ENCODE measurements at regions not wholly inside any gene's neighbourhood (a gene's known extent, or its start where the extent isn't known, plus 50 kb on each side); places are given as distances from the start of the nearest gene placed in this dataset.

DNA sequence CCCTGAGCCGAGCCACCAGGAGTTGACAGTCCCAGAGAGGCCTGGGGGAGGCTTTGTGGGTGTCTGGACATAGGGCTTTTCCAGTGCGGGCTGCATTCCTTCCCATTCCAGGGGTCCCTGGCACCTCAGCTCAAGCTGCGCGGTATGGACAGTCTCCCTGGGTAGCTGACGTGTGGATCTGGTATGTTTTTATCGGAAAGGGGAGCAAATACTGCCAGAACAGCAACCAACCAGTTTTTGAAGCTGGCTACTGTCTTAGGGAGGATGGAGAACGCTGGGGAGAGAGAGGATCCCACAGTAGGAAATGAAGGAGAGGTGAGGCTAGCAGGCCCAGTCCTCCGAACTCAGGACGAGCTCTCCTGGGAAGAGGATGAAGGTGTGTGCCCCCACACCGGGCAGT is 103.8 kb upstream of the APCDD1 start:
- BruUV-seq (replicated peaks): no TSS peak
- ATAC-seq: no peak
- ChIA-PET CTCF (no interaction called here), POLR2A (no interaction called here), RAD21 (ENCODE audit: low non-redundant PET in 1 of 2, low total read pairs in 2 of 2, uncharacterized antibody in 2 of 2, unreplicated experiment in 2 of 2) (no interaction called here)
- Histone ChIP-seq H3K36me3 (ENCODE audit: control insufficient read depth in 1 of 2, insufficient read depth in 2 of 2, low read length in 2 of 2) (no peaks in the 10 kb centered on the region), H3K27ac (ENCODE audit: low read depth, low read length) (no peak overlapping the region), H3K4me1 (ENCODE audit: control insufficient read depth in 1 of 2, insufficient read depth in 2 of 2, low read length in 2 of 2) (no peaks in the 10 kb centered on the region), H3K9ac (ENCODE audit: low read length) (no peak overlapping the region), H3K9me2 (ENCODE audit: insufficient read depth) (no peaks in the 10 kb centered on the region), H4K20me1 (ENCODE audit: insufficient read depth) (no peaks in the 10 kb centered on the region), H3K4me3 (replicated peaks in 1 of 2; ENCODE audit: low read depth in 1 of 2, low read length in 2 of 2) (no peak overlapping the region), H3K79me2 (ENCODE audit: insufficient read depth, low read length) (no peaks in the 10 kb centered on the region), H3K9me3 (ENCODE audit: control insufficient read depth in 1 of 2, insufficient read depth in 1 of 2, low read depth in 1 of 2, low read length in 2 of 2) (no peaks in the 10 kb centered on the region), H3K4me2 (ENCODE audit: low read length) (no peak overlapping the region), H3K27me3 (ENCODE audit: insufficient read depth, low read length) (no peaks in the 10 kb centered on the region), H2AFZ (ENCODE audit: low read depth, low read length, poor library complexity, severe bottlenecking) (no peak overlapping the region)
- TF ChIP-seq FOSL1 (IDR thresholded peaks at IDR 0.05; ENCODE audit: low read depth): no peak
- TF ChIP-seq EZH2 (IDR thresholded peaks at IDR 0.05): no peak
- TF ChIP-seq, protein P1, sequence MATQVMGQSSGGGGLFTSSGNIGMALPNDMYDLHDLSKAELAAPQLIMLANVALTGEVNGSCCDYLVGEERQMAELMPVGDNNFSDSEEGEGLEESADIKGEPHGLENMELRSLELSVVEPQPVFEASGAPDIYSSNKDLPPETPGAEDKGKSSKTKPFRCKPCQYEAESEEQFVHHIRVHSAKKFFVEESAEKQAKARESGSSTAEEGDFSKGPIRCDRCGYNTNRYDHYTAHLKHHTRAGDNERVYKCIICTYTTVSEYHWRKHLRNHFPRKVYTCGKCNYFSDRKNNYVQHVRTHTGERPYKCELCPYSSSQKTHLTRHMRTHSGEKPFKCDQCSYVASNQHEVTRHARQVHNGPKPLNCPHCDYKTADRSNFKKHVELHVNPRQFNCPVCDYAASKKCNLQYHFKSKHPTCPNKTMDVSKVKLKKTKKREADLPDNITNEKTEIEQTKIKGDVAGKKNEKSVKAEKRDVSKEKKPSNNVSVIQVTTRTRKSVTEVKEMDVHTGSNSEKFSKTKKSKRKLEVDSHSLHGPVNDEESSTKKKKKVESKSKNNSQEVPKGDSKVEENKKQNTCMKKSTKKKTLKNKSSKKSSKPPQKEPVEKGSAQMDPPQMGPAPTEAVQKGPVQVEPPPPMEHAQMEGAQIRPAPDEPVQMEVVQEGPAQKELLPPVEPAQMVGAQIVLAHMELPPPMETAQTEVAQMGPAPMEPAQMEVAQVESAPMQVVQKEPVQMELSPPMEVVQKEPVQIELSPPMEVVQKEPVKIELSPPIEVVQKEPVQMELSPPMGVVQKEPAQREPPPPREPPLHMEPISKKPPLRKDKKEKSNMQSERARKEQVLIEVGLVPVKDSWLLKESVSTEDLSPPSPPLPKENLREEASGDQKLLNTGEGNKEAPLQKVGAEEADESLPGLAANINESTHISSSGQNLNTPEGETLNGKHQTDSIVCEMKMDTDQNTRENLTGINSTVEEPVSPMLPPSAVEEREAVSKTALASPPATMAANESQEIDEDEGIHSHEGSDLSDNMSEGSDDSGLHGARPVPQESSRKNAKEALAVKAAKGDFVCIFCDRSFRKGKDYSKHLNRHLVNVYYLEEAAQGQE (IDR thresholded peaks at IDR 0.05; ENCODE audit: low read depth): no peak
- DNase-seq (ENCODE audit: low read depth, low spot score): no peak
- intact Hi-C loops (cut with micrococcal nuclease): no loop called here

DNA sequence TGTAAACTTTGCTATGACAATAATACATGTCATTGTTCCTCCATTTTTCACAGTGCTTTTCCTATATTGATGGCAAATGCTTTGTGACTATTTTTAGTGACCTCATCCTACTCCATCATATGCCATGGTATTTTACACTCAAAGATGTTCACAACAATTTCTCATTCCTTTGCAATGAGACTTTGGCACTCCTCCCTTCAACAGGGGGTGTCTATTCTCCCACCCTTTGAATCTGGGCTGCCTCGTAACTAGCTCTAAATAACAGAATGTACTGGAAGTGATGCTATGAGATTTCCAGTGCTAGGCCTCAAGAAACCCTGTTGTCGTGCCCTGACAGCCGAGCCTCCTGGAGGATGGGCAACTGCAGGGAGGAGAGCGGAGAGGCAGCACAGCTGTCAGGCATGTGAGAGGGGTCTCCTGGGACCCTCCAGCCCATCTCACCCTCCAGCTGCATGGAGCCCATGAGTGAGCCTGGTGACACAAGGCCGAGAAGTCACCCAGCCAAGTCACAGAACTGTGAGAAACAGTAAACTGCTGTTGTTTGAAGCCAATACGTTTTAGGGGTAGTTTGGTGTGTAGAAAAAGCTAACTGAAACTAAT is 103.1 kb upstream of the APCDD1 start:
- no peak overlapping the region for H2AFZ ChIP-seq (ENCODE audit: low read depth, low read length, poor library complexity, severe bottlenecking)
- ChIA-PET POLR2A (no interaction called here), RAD21 (ENCODE audit: low non-redundant PET in 1 of 2, low total read pairs in 2 of 2, uncharacterized antibody in 2 of 2, unreplicated experiment in 2 of 2) (no interaction called here), CTCF (no interaction called here)
- no peaks in the 10 kb centered on the region for H4K20me1 ChIP-seq (ENCODE audit: insufficient read depth)
- TF ChIP-seq, protein P2, sequence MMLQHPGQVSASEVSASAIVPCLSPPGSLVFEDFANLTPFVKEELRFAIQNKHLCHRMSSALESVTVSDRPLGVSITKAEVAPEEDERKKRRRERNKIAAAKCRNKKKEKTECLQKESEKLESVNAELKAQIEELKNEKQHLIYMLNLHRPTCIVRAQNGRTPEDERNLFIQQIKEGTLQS (IDR thresholded peaks at IDR 0.05): no peak
- TF ChIP-seq POLR2A (IDR thresholded peaks at IDR 0.05; ENCODE audit: borderline replicate concordance, extremely low read depth, insufficient read depth, insufficient read length) (no peak), EGR1 (IDR thresholded peaks at IDR 0.05; ENCODE audit: low read depth) (no peak), CEBPB (IDR thresholded peaks at IDR 0.05; ENCODE audit: low read depth) (no peak), SRF (IDR thresholded peaks at IDR 0.05; ENCODE audit: low read depth) (no peak), ELF1 (IDR thresholded peaks at IDR 0.05; ENCODE audit: borderline replicate concordance, low read depth) (no peak), SIN3A (IDR thresholded peaks at IDR 0.05; ENCODE audit: low read depth) (no peak), RAD21 (IDR thresholded peaks at IDR 0.05; ENCODE audit: low read depth) (no peak)
- TF ChIP-seq, protein P1 (IDR thresholded peaks at IDR 0.05; ENCODE audit: low read depth): no peak
- TF ChIP-seq, protein P3, sequence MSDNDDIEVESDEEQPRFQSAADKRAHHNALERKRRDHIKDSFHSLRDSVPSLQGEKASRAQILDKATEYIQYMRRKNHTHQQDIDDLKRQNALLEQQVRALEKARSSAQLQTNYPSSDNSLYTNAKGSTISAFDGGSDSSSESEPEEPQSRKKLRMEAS (IDR thresholded peaks at IDR 0.05): no peak
- no peak overlapping the region for H3K4me2 ChIP-seq (ENCODE audit: low read length)
- DNase-seq (ENCODE audit: low read depth, low spot score): no peak
- no peaks in the 10 kb centered on the region for H3K36me3 ChIP-seq (ENCODE audit: control insufficient read depth in 1 of 2, insufficient read depth in 2 of 2, low read length in 2 of 2)
- no peaks in the 10 kb centered on the region for H3K79me2 ChIP-seq (ENCODE audit: insufficient read depth, low read length)
- H3K27ac ChIP-seq (ENCODE audit: low read depth, low read length): no peak overlapping the region
- H3K9me2 ChIP-seq (ENCODE audit: insufficient read depth): no peaks in the 10 kb centered on the region
- no peak overlapping the region for H3K4me3 ChIP-seq (replicated peaks in 1 of 2; ENCODE audit: low read depth in 1 of 2, low read length in 2 of 2)
- no peaks in the 10 kb centered on the region for H3K27me3 ChIP-seq (ENCODE audit: insufficient read depth, low read length)
- BruUV-seq (replicated peaks): no TSS peak
- ATAC-seq: no peak
- intact Hi-C loops (cut with micrococcal nuclease): no loop called here
- H3K9ac ChIP-seq (ENCODE audit: low read length): no peak overlapping the region
- no peaks in the 10 kb centered on the region for H3K4me1 ChIP-seq (ENCODE audit: control insufficient read depth in 1 of 2, insufficient read depth in 2 of 2, low read length in 2 of 2)
- no peaks in the 10 kb centered on the region for H3K9me3 ChIP-seq (ENCODE audit: control insufficient read depth in 1 of 2, insufficient read depth in 1 of 2, low read depth in 1 of 2, low read length in 2 of 2)

Measured in HCT116 (cell line).